Nephron progenitor cell (in vitro differentiated cells): ENCODE measurements at regions not wholly inside any gene's neighbourhood (a gene's known extent, or its start where the extent isn't known, plus 50 kb on each side); places are given as distances from the start of the nearest gene placed in this dataset.

Source experiments
- DNase-seq: peaks from one replicate; pipeline ENCODE4 v3.0.0; 2021
- H3K27ac Mint-ChIP-seq: 2 replicates; pipeline ENCODE4 v1.8.0; 2021; ENCODE audit warnings: mild to moderate bottlenecking, moderate library complexity, mixed read lengths
- H3K27me3 Mint-ChIP-seq: 2 replicates; pipeline ENCODE4 v1.8.0; 2021; ENCODE audit warnings: mild to moderate bottlenecking, low read depth, mixed read lengths; ENCODE audit not compliant: poor library complexity
- H3K36me3 Mint-ChIP-seq: 2 replicates; pipeline ENCODE4 v1.8.0; 2021; ENCODE audit warnings: low read depth, mixed read lengths
- H3K4me1 Mint-ChIP-seq: 2 replicates; pipeline ENCODE4 v1.8.0; 2021; ENCODE audit warnings: mixed read lengths
- H3K4me3 Mint-ChIP-seq: 2 replicates; pipeline ENCODE4 v1.8.0; 2021; ENCODE audit warnings: mild to moderate bottlenecking, moderate library complexity, mixed read lengths
- H3K9me3 Mint-ChIP-seq: 2 replicates; pipeline ENCODE4 v1.8.0; 2021; ENCODE audit warnings: mild to moderate bottlenecking, moderate library complexity, mixed read lengths
- CTCF ChIP-seq: fragments of 200-600 bp; sonication (generic); IDR thresholded peaks from 2 replicates; pipeline ENCODE4 v1.5.0; 2021; ENCODE audit warnings: antibody characterized with exemption

DNA sequence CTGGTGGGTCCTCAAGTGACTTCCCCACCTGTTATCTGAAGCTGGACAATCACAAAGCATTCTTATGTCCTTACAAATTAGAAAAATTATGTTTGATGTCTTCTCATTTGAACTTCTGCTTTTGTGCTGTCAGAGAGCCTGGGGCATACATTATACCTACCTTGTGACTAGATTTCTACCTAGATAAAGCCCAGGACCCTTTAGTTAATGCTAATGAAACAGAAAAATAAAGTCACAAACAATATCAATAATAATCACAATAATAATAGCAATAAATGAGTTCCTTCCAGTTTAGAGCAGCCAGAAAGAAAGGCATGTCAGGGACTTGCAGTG lies 456.4 kb downstream of the SETBP1 start:
- Mint-ChIP-seq H3K36me3 (peaks cover 7% of the 10 kb centered on the region), H3K27ac (no peak overlapping the region), H3K4me3 (no peak overlapping the region), H3K9me3 (peaks cover 26% of the 10 kb centered on the region), H3K27me3 (peaks cover 10% of the 10 kb centered on the region), H3K4me1 (no peaks in the 10 kb centered on the region)
- TF ChIP-seq CTCF: no peak
- no peak for DNase-seq

GRCh38 chr18:45139478-45139877 lies 458.8 kb downstream of the SETBP1 start:
- Mint-ChIP-seq H3K27me3 (peaks cover 13% of the 10 kb centered on the region), H3K27ac (no peak overlapping the region), H3K4me3 (no peak overlapping the region), H3K9me3 (peaks cover 29% of the 10 kb centered on the region), H3K4me1 (no peaks in the 10 kb centered on the region), H3K36me3 (peaks cover 7% of the 10 kb centered on the region)
- TF ChIP-seq CTCF: no peak
- no peak for DNase-seq

- Mint-ChIP-seq H3K9me3 (peaks cover 32% of the 10 kb centered on the region), H3K4me3 (no peak overlapping the region)
- TF ChIP-seq CTCF: no peak
Observed at GRCh38 chr18:45142868-45143267, 462.2 kb downstream of the SETBP1 start.

DNA sequence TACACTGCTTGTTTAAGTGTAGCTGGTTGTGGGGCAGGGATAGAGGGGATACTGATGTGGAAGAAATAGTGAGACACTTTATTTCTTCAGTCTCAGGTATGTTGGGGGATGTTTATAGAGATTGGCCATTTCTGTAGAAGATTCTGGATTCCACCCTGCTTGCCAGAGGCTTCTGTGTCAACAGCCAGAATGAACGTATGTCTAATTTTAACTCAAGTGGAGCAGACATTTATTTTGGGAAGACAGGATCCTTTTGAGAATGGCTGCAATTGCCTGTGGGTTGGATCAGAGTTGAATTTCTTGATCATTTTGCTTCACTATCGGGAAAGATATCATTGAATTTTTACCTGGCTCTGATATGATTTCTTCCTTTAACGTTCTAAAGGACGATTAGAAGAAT lies 465.6 kb upstream of the SLC14A2 start:
- no peak for TF ChIP-seq CTCF
- no peaks in the 10 kb centered on the region for H3K27me3 Mint-ChIP-seq
- H3K9me3 Mint-ChIP-seq: peaks cover 3% of the 10 kb centered on the region
- H3K4me1 Mint-ChIP-seq: no peaks in the 10 kb centered on the region
- H3K36me3 Mint-ChIP-seq: no peaks in the 10 kb centered on the region
- DNase-seq: no peak
- no peak overlapping the region for H3K4me3 Mint-ChIP-seq
- no peak overlapping the region for H3K27ac Mint-ChIP-seq

More at GRCh38 chr18:45142868-45143267, 462.2 kb downstream of the SETBP1 start:
- Mint-ChIP-seq H3K27me3 (peaks cover 6% of the 10 kb centered on the region), H3K27ac (no peak overlapping the region), H3K36me3 (peaks cover 7% of the 10 kb centered on the region), H3K4me1 (no peaks in the 10 kb centered on the region)
- DNase-seq: no peak

DNA sequence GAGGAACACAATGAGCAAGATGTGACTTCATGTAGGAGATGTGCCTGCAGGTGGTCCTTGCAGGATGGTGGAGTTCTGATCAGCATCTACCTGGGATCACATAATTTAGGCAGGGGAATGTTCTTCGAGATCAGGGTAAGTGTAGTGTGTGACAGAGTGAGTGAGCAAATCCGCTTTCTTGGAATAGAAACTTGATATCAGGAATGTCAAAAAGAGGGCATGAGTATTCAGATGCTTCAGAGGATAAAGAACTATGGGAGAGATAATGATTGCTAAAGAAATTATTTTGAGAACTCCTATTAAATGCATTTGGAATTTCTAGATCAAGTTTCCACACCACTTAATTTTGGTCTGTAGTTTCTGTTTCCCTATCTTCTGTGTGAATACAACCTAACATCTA lies 463.6 kb upstream of the SLC14A2 start:
- H3K27me3 Mint-ChIP-seq: no peaks in the 10 kb centered on the region
- no peaks in the 10 kb centered on the region for H3K4me1 Mint-ChIP-seq
- H3K9me3 Mint-ChIP-seq: no peaks in the 10 kb centered on the region
- no peak for DNase-seq
- no peak overlapping the region for H3K27ac Mint-ChIP-seq
- TF ChIP-seq CTCF: no peak
- H3K36me3 Mint-ChIP-seq: no peaks in the 10 kb centered on the region
- H3K4me3 Mint-ChIP-seq: no peak overlapping the region

- no peaks in the 10 kb centered on the region for H3K36me3 Mint-ChIP-seq
- TF ChIP-seq CTCF: no peak
- no peak overlapping the region for H3K27ac Mint-ChIP-seq
- no peaks in the 10 kb centered on the region for H3K9me3 Mint-ChIP-seq
- DNase-seq: no peak
- no peaks in the 10 kb centered on the region for H3K4me1 Mint-ChIP-seq
- no peak overlapping the region for H3K4me3 Mint-ChIP-seq
- H3K27me3 Mint-ChIP-seq: no peaks in the 10 kb centered on the region
Observed at GRCh38 chr18:45155526-45155925, 459.8 kb upstream of the SLC14A2 start.
